Inferior parietal cortex (tissue), 1 donor: ENCODE measurements at regions not wholly inside any gene's neighbourhood (a gene's known extent, or its start where the extent isn't known, plus 50 kb on each side); places are given as distances from the start of the nearest gene placed in this dataset.
"Not testable (repeated sequence)": the region's sequence is repeated elsewhere in the genome, so short reads cannot be mapped to it uniquely, and the experiment has no call there.

Experiments
- DNase-seq: peaks from one replicate; pipeline ENCODE4 v3.0.0-alpha.2; 2016; ENCODE audit errors: extremely low spot score

GRCh38 chr7:27412164-27412563, 169.6 kb downstream of the EVX1 start:
- no peak for DNase-seq

GRCh38 chr7:27418541-27418940, 175.9 kb downstream of the EVX1 start:
- DNase-seq, result no peak

DNA sequence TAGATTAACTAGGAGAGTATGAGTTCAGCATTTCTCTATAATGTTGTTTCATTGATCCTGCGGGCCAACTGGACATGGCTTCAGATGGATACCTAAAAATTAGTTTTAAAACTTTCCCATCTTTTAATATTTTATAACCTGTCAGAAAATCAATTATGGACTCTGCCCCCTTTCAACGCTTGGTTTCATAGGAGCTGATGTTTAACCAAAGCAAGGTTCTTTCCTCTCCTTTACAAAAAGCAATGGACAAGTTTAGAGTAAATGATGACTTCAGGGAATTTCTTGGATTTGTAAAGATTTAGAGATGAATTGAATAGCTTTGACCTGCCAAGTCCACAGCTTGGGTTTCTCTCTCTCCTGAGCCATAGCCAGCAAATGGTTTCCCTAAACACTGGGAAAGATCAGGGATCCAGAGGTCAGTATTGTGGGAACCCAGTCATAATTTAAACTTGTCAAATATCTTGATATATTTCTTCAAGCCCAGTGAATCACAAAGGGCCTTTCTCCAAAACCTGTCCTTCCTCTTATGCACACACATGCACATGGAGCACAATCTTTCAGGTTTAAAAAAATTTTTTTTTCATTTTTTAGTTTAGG, 177.1 kb downstream of the EVX1 start:
- DNase-seq, result no peak

- no peak for DNase-seq
Observed at GRCh38 chr7:27420702-27421101, 178.1 kb downstream of the EVX1 start.

GRCh38 chr7:27423290-27423689, 180.7 kb downstream of the EVX1 start:
- DNase-seq, result no peak

GRCh38 chr7:27423821-27424220, 181.2 kb downstream of the EVX1 start:
- DNase-seq, result no peak

- DNase-seq, result no peak
Observed at GRCh38 chr7:27424231-27424630, 181.6 kb downstream of the EVX1 start.

- no peak for DNase-seq
Observed at GRCh38 chr7:27424749-27425148, 182.1 kb downstream of the EVX1 start.

DNA sequence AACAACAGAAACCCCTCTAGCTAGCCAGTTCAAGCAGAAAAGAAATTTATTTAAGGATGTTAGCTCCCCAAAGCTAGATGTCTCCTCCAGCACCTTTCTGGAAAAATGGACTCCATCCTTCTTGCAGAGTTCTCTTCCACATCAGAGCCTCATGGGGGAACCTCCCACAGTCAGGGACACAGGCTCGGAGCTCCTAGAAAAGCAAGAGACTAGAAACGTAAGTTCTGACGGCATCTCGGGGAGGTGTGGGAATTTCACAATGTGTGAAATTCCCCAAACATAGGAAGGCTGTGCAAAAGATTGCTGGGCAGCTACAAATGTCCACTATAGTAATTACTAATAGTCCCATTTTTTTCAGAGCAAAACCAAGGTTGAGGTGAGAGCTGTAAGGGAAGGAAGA, 184.8 kb downstream of the EVX1 start:
- no peak for DNase-seq

- DNase-seq, result no peak
Observed at GRCh38 chr7:27430105-27430504, 187.5 kb downstream of the EVX1 start.

DNA sequence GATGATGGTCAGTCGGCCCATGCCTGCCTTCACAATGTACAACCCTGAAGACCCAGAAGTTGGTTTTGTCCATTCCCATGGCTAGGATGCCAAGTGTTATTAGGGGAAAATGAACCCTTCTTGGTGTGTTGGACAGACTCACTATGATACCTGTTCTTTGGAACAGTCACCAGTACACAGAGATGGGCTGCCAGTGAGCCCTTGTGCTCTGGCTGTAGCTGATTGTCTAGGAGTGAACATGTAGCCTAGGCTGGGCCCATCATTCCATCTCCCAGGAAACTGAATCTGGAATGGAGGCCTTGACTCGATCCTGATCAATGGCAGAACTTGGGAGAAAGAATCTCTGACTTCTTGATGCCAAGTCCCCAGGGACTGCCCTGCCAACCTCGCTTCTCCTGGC, 188.9 kb downstream of the EVX1 start:
- DNase-seq, result no peak

DNA sequence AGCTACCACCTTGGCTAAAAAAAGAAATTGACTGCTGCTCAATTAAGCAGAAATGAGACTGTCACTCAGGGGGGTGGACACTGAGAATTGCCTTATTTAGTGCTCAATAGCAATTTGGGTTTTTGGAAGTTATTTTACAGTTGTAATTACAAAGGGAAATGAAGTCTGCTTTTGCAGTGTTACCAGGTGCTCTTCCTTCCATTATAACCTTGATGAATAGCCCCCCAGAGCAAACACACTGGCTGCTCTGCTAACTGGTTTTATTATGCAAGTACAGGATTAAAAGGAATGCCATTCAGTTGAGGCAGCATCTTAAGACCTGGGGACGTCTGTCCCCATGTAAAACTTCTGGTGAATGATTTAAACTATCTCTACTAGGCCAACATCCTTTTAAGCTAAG, 191.0 kb downstream of the EVX1 start:
- no peak for DNase-seq

DNA sequence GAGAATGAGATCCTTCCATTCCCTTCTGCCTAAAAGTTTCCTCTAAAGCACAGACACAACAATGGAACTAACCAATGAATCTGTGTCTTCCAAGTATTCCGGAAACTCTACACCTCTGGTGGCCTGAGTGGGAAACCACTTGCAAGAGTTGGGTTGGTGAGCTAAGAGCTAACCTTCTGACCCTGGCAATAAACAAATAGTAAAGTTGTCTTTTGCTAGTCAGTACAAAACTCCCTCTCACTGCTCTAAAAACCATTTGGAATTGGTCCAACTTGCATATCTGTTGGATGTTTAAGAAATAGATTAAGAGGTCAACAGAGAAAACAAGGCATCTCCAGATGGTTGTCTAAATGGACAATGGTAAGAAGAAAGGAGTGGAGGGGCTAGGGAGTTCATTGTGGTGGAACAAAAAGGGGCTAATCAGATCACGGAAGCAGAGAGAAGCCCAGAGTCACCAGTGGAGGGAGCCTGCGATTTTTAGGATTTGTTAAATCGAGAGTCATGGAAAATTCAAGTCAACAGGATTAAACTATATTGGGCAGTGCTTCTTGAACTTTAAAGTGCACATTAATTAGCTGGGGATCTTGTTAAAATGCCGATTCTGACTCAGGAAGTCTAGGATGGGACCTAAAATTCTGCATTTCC, 192.3 kb downstream of the EVX1 start:
- no peak for DNase-seq

DNA sequence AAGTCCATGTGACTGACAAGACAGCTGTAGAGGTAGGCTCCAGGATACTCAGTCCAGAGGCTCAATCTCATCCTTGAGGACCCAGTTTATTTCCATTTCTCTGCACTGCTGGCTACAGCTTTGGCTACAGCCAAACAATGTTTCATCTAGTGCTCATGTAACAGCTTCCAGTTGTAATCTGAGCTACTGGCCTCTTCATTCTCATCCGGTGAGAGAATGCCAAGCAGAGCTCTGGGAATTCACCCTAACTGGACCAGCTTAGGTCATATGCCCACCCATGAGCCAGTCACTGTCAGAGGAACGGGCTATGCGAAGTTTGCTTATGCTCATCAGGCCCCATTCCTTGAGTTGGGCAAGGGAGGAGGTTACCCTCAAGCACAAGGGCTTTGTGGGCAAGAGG, 192.9 kb downstream of the EVX1 start:
- no peak for DNase-seq

DNA sequence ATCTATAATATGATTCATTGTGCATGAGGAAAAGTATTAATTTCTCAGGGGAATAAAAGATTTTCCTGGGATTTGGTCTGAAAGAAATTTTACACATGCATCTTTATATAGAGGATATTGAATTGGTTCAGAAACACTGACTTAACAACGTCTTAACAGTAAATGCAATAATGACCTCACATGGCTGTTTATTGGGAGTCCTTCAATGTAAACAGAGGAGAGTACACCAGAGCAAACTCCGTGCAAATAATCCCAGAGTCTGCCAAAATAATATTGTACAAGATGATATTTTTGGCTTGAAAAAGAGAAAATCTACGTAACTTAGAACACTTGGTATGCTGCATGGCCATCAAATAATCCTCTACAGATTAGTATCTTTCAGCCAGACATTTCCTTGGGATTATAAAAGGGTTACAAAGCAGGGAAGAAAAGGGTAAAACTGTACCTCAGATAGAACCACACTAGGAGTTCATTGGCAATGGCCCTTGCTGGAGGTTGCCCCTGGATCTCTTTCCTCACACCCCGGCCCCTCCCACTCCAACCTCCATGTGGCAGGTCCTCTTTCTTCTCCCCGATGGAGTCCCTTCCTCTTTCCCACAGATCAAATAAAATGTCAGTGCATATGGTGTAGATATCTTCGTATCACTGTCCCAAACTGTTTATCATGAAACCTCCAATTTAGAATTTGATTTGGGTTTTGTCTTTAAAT, 196.4 kb downstream of the EVX1 start:
- no peak for DNase-seq

DNA sequence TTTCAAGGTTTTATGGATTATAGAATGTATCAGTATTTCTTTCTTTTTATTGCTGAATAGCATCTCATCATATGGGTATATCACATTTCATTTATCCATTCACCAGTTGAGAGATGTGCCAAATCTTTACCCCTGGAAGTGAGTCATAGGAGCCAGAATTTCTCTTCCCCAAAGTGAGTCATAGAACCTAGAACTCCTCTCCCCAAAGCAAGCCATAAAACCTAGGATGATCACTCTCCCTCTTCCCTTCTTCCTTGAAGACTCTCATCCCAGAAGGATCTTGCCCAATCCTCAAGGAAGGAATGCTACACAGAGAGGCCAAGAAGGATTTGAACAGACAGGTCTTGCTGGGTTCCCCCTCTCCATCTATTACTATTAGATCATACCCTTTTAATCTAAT, 199.9 kb downstream of the EVX1 start:
- no peak for DNase-seq

GRCh38 chr7:27449046-27449445, 206.4 kb downstream of the EVX1 start:
- not testable (repeated sequence) for DNase-seq

DNA sequence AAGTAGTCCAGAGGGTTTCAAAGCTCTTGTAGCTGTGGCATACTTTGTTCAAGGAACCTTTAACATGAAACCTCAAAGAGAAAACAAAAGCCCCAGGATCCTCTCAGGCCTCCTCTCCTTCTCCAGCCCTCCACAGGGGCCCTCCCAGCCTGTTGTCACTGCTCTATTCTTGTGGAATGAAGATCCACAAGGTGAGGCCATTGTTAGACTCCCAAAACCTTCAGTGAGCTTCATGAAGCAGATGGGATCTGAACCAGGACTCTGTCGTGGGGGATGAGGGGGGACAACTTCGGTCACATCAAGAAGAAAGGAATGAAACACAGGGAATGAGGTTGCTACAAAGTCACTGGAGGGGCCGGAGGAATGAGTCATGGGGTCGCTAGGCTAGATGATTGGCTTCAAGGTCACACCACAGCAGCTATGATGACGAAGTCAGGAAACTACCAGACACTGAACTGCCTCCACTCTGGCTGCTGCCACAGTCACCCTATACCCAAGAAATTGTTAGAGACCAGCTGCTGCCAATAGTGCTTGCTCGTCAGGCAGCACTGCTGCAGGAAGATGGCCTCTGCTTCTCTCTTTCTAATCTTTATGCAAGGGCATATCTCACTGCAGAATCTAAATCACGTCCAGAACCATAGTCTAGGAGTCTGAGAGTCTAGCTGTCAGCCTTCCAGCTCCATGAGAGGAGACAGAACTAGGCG, 208.8 kb downstream of the HIBADH start:
- no peak for DNase-seq

DNA sequence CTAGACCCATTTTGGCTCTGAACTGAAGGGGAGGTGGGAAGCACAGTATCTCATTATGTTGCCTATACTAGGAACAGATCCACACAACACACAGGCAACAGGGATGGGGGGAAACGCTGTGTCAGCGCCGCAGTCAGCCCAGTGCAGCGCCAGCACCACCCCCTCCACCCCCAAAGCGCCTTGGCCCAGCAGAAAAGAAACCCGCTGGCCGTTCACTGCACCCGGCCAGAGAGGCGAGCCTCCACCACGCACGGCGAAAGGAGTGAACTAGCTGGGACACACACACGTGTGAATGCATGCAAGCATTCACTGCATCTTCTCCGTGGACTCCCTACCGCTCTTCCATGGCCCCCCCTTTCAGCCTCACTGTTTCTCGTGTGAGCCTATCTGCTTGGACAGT, 205.6 kb downstream of the HIBADH start:
- not testable (repeated sequence) for DNase-seq

DNA sequence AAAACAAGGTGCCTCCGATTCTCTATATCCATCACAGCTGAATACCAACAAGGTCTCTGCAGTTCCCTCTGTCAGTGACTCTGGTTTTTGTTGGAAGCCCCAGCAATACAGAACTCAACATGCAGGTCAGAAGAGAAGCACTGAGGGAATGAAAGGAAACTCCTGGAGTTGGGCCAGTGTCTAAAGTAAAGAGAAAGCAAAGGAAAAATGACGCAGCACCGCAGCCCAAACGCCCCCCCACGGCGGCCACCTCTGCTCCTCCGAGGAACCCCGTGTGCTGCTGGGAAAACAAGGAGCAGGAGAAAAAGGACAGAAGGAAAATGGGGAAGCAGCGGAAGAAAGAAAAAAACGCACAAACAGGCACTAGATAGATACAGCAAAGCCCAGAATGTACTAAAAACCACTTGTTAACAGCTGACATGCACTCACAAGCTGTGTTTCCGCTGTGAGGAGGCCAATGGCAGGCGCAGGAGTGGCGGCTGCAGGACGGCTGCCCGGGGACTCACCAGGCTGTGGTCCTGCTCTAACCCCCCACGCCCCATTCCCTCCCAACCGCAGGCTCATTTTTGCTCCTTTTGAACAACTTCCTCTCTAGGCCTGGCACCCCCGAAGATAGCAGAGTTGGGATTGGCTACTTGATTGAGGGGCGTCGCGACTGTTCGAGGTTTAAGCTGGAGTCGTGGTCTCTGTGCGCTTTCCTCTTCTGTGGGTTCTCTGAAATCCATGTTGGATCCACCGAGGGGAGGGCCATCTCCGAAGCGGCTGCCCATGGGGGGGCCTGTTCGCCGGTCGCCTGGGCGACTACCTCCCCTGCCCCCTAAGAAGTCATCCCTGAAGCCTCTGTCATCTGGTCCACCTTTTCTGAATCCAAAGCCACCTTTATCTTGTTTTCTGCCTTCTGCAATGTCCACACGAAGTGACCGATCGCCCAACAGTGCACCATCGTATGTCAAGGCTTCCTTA, 204.8 kb downstream of the HIBADH start:
- DNase-seq, result not testable (repeated sequence)

- DNase-seq, result no peak
Observed at GRCh38 chr7:27459021-27459730, 203.5 kb downstream of the HIBADH start.
